Loucy (cell line): ENCODE measurements at regions not wholly inside any gene's neighbourhood (a gene's known extent, or its start where the extent isn't known, plus 50 kb on each side); places are given as distances from the start of the nearest gene placed in this dataset.

Experiments used
- H2AFZ ChIP-seq: fragments of 200-600 bp; sonication (generic); 2 replicates; pipeline ENCODE4 v1.6.0; 2016; ENCODE audit warnings: antibody characterized with exemption, mild to moderate bottlenecking, low read length, moderate library complexity
- H3F3A ChIP-seq: fragments of 200-600 bp; 2 replicates; pipeline ENCODE4 v1.6.0; 2016; ENCODE audit warnings: antibody characterized with exemption, low read depth, mild to moderate bottlenecking
- H3K27me3 ChIP-seq: fragments of 200-600 bp; sonication (generic); 2 replicates; pipeline ENCODE4 v1.6.1; 2014; ENCODE audit warnings: low read length, mild to moderate bottlenecking; ENCODE audit not compliant: insufficient read depth, poor library complexity, severe bottlenecking
- H3K36me3 ChIP-seq: fragments of 200-600 bp; sonication (generic); 2 replicates; pipeline ENCODE4 v1.6.1; 2016; ENCODE audit warnings: low read length; ENCODE audit not compliant: insufficient read depth
- H3K4me1 ChIP-seq: fragments of 200-600 bp; sonication (generic); 2 replicates; pipeline ENCODE4 v1.5.1; 2014; ENCODE audit warnings: low read length, mild to moderate bottlenecking; ENCODE audit not compliant: insufficient read depth, poor library complexity, severe bottlenecking
- H3K4me2 ChIP-seq: fragments of 200-600 bp; sonication (generic); 2 replicates; pipeline ENCODE4 v1.6.0; 2014; ENCODE audit warnings: antibody characterized with exemption, low read length, low read depth, mild to moderate bottlenecking; ENCODE audit not compliant: poor library complexity, severe bottlenecking
- H3K4me3 ChIP-seq: fragments of 200-600 bp; sonication (generic); 2 replicates; pipeline ENCODE4 v1.5.1; 2014; ENCODE audit warnings: low read length, mild to moderate bottlenecking, mixed read lengths; ENCODE audit not compliant: poor library complexity, severe bottlenecking
- H3K79me2 ChIP-seq: fragments of 200-600 bp; sonication (generic); 2 replicates; pipeline ENCODE4 v1.6.1; 2014; ENCODE audit warnings: low read length; ENCODE audit not compliant: insufficient read depth
- H3K9ac ChIP-seq: fragments of 200-600 bp; sonication (generic); 2 replicates; pipeline ENCODE4 v1.6.0; 2014; ENCODE audit warnings: mild to moderate bottlenecking, low read depth, low read length, moderate library complexity; ENCODE audit not compliant: poor library complexity, severe bottlenecking
- H3K9me2 ChIP-seq: fragments of 200-600 bp; sonication (generic); replicated peaks from 2 replicates; pipeline ENCODE4 v1.6.1; 2016; ENCODE audit warnings: low read depth, low read length, mixed read lengths
- H3K9me3 ChIP-seq: fragments of 200-600 bp; sonication (generic); 2 replicates; pipeline ENCODE4 v1.6.1; 2014; ENCODE audit warnings: mild to moderate bottlenecking, antibody characterized with exemption, low read length, low read depth; ENCODE audit not compliant: insufficient read depth
- H4K20me1 ChIP-seq: fragments of 200-600 bp; sonication (generic); 2 replicates; pipeline ENCODE4 v1.6.0; 2014; ENCODE audit warnings: antibody characterized with exemption, low read length, mild to moderate bottlenecking; ENCODE audit not compliant: insufficient read depth, poor library complexity, severe bottlenecking
- CTCF ChIP-seq: fragments of 200-600 bp; sonication (generic); conservative IDR thresholded peaks from 2 replicates; pipeline ENCODE4 v1.5.1; 2014; ENCODE audit warnings: mild to moderate bottlenecking, antibody characterized with exemption, low read length
- EZH2phosphoT487 ChIP-seq: fragments of 200-600 bp; IDR thresholded peaks from 2 replicates; pipeline ENCODE4 v1.6.1; 2018; ENCODE audit warnings: antibody characterized with exemption, mild to moderate bottlenecking, moderate library complexity, borderline replicate concordance

- no peaks in the 10 kb centered on the region for H3K4me1 ChIP-seq
- H2AFZ ChIP-seq = no peak overlapping the region
- no peak overlapping the region for H3K4me2 ChIP-seq
These were observed 326.6 kb upstream of the LRRC4C start for GRCh38 chr11:41786087-41786486.

GRCh38 chr11:41788177-41788576, 328.7 kb upstream of the LRRC4C start:
- no peaks in the 10 kb centered on the region for H3K36me3 ChIP-seq
- H3K79me2 ChIP-seq = no peaks in the 10 kb centered on the region
- TF ChIP-seq CTCF (no peak), EZH2phosphoT487 (no peak)
- H3K9me3 ChIP-seq = no peaks in the 10 kb centered on the region; the same call in 1 of the 2 replicates
- H4K20me1 ChIP-seq = no peaks in the 10 kb centered on the region
- no peaks in the 10 kb centered on the region for H3F3A ChIP-seq
- H3K27me3 ChIP-seq = no peaks in the 10 kb centered on the region
- H3K4me3 ChIP-seq = no peak overlapping the region
- H3K4me1 ChIP-seq = no peaks in the 10 kb centered on the region
- no peak overlapping the region for H3K4me2 ChIP-seq
- no peak overlapping the region for H3K9ac ChIP-seq
- no peak overlapping the region for H2AFZ ChIP-seq
- no peaks in the 10 kb centered on the region for H3K9me2 ChIP-seq

More at GRCh38 chr11:41786087-41786486, 326.6 kb upstream of the LRRC4C start:
- Histone ChIP-seq H3K9me2 (no peaks in the 10 kb centered on the region), H4K20me1 (no peaks in the 10 kb centered on the region), H3K9ac (no peak overlapping the region), H3K36me3 (no peaks in the 10 kb centered on the region), H3K27me3 (no peaks in the 10 kb centered on the region), H3K79me2 (no peaks in the 10 kb centered on the region), H3K9me3 (no peaks in the 10 kb centered on the region), H3F3A (no peaks in the 10 kb centered on the region), H3K4me3 (no peak overlapping the region)
- no peak for TF ChIP-seq EZH2phosphoT487
- TF ChIP-seq CTCF = no peak

- Histone ChIP-seq H3K9me2 (no peaks in the 10 kb centered on the region), H3K4me1 (no peaks in the 10 kb centered on the region), H3F3A (no peaks in the 10 kb centered on the region), H3K79me2 (no peaks in the 10 kb centered on the region), H3K36me3 (no peaks in the 10 kb centered on the region), H3K4me2 (no peak overlapping the region), H3K27me3 (no peaks in the 10 kb centered on the region), H4K20me1 (no peaks in the 10 kb centered on the region), H2AFZ (no peak overlapping the region), H3K9me3 (no peaks in the 10 kb centered on the region; the same call in 1 of the 2 replicates), H3K9ac (no peak overlapping the region), H3K4me3 (no peak overlapping the region)
- TF ChIP-seq EZH2phosphoT487 (no peak), CTCF (no peak)
These were observed 329.9 kb upstream of the LRRC4C start for GRCh38 chr11:41789376-41789775.
